Peyer's patch (tissue), 4 donors: ENCODE measurements at regions not wholly inside any gene's neighbourhood (a gene's known extent, or its start where the extent isn't known, plus 50 kb on each side); places are given as distances from the start of the nearest gene placed in this dataset.
"Not testable (repeated sequence)": the region's sequence is repeated elsewhere in the genome, so short reads cannot be mapped to it uniquely, and the experiment has no call there.

Experiments
- POLR2A ChIP-seq, 2 donors: fragments of 450-650 bp; IDR thresholded peaks; one replicate each; pipeline ENCODE4 v1.5.1; 2017; ENCODE audit warnings: antibody characterized with exemption in 2 of 2, mild to moderate bottlenecking in 2 of 2, moderate library complexity in 2 of 2
- TF ChIP-seq, protein P1 (sequence below), 6 experiments: fragments of 450-650 bp in 4 of 6; fragments of 200-600 bp in 2 of 6; sonication (generic) in 1 of 6; IDR thresholded peaks; one replicate each; pipeline ENCODE4 v1.5.1; 2017 to 2019; ENCODE audit warnings: antibody characterized with exemption in 6 of 6, mild to moderate bottlenecking in 3 of 6, moderate library complexity in 1 of 6

- TF ChIP-seq POLR2A (IDR thresholded peaks at IDR 0.05), result not testable (repeated sequence)
- TF ChIP-seq, protein P1, sequence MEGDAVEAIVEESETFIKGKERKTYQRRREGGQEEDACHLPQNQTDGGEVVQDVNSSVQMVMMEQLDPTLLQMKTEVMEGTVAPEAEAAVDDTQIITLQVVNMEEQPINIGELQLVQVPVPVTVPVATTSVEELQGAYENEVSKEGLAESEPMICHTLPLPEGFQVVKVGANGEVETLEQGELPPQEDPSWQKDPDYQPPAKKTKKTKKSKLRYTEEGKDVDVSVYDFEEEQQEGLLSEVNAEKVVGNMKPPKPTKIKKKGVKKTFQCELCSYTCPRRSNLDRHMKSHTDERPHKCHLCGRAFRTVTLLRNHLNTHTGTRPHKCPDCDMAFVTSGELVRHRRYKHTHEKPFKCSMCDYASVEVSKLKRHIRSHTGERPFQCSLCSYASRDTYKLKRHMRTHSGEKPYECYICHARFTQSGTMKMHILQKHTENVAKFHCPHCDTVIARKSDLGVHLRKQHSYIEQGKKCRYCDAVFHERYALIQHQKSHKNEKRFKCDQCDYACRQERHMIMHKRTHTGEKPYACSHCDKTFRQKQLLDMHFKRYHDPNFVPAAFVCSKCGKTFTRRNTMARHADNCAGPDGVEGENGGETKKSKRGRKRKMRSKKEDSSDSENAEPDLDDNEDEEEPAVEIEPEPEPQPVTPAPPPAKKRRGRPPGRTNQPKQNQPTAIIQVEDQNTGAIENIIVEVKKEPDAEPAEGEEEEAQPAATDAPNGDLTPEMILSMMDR (IDR thresholded peaks at IDR 0.05), result not testable (repeated sequence)
These were observed 615.1 kb downstream of the CETN3 start for GRCh38 chr5:89794504-89794903.
